GM21360 (cell line): ENCODE measurements at regions not wholly inside any gene's neighbourhood (a gene's known extent, or its start where the extent isn't known, plus 50 kb on each side); places are given as distances from the start of the nearest gene placed in this dataset.

Experiments used
- ATAC-seq: cut with Tn5 transposase; IDR thresholded peaks from one replicate; pipeline ENCODE4 v1.9.1; 2021; ENCODE audit warnings: mild to moderate bottlenecking, moderate library complexity; ENCODE audit not compliant: unreplicated experiment

DNA sequence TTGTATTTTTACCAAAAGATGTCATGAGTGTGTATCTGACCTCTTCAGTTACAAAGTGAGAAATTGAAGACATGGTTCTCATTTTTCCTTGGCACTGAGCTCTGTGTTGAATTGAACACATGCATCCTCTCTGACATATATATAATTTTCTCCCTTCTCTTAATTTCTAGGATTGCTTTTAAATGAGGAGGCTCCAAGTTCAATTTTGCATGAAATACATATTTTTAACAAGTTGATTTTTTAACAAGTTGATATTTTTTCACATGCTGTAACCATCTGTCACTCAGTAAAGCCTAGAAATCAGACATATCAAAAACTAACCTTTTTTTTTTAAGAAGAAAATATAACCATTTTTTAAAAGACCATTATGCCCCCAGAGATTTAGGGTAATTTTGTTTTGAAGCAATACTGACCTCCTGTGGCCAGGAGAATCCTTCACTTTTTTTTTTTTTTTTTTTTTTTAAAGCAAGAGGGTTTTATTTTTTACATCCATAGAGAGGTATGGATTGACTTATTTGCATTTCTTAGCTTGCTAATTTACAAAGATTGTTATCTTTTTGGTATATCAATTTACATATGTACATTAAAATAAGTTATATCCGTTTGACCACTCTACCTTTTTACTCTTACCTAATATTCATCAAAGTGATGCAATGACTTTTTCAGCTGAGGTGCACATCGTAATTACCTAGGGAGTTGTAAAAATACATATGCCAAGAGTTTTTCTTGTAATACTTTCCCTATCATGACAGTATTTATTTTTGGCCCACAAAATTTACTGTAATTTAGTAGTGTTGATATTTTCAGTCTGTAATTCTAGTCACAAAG lies 161.8 kb downstream of the SOCS6 start:
- ATAC-seq, result no peak

DNA sequence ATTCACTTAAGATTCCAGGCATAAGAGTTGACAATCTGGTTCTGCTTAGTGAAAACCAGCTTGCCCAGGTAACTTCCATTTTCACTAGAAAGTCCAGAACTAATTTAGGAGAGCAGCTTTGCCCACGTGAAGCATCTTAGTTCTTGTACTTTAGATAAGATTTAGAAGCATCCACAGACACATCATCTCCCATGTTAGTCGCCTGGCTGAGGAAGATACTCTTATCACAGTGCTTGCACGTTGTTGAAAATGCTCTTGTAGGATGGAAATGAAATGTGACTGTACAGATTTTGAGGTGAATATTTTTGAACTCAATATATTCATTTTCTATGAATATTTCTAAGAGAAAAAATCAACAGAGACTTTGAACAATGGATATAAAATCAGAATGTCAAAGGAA lies 159.7 kb downstream of the SOCS6 start:
- no peak for ATAC-seq

DNA sequence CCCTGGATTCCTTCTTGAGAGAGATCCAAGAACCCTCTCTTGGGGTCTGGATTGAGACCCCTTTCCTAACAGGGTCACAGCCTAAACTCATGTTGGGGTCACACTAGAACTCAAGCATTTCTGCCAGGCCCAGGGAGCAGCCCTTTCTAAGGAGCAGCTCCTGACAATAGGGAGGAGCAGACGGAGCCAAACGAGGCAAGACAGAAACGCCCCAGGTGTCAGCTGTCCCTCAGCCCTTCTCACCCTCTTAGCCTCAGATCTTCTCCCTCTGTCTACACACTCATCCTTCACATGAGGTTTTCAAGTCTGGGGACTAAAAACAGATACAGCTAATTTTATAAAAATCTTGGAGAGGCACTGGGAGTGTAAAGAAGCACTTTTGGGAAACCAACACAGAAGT lies 157.2 kb downstream of the SOCS6 start:
- ATAC-seq, result no peak

DNA sequence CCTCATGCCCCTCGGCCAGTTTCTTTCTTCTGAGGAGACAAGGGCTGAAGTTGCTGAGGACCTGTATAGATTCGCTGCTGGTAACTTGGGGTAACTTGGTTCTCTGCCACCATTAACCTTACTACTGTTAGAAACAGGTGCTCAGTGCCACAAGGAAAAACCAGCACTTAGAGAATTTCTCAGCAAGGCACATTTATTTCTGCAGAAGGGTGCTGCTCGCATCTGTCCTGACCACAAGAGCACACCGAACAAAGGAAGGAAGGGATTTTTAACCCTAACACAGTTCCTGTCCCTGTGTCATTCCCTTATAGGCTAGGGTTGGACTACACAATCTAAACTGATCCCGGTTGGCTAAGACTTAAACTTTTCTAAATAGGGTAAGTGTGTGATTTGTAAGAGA lies 154.1 kb downstream of the SOCS6 start:
- no peak for ATAC-seq

DNA sequence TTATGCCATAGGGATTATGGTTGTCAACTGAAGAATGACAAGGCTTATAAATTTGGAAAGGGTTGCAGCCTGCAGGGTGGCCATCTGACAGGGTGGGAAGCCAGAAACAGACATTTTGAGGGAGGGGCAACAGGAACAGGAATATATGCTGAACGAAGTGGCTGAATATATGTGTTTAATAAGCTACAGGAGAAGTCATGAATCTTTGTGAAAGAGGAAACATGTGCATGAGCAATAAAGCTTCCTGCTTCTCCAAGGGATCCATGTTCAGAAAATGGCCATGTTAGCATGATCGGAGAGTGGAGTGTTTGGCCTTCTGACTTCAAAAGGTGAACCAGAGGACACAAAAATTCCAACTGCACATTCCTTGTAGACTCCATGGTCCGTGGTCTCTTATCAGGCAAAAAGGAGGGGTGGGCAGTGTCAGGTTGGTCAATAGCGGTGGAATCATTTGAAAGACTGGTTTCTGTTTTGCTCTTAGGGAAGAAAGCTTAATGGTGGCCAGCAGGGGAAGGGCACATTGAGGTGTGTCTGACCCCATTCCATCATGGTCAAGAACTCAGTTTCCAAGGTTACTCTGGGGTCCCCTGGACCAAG lies 144.1 kb downstream of the SOCS6 start:
- no peak for ATAC-seq

DNA sequence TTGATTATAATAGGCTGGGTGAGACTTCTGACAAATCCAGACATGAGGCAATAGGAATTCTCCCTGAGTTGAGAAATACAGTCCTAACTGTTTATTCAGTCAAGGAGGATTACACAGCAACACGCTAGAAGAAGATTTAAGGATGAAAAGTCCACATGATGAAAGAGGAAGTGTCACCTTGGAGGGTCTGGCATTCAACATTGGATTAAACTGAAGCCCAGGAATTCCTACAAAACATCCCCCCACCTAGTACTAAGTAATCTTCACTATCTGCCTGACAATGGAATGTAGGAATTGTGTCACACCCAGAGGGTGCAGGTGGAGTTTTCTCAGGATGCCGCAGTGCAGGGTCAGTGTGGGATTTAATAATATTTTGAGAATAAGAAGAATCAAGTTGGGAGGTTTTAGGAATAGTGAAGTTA lies 142.4 kb downstream of the SOCS6 start:
- no peak for ATAC-seq

DNA sequence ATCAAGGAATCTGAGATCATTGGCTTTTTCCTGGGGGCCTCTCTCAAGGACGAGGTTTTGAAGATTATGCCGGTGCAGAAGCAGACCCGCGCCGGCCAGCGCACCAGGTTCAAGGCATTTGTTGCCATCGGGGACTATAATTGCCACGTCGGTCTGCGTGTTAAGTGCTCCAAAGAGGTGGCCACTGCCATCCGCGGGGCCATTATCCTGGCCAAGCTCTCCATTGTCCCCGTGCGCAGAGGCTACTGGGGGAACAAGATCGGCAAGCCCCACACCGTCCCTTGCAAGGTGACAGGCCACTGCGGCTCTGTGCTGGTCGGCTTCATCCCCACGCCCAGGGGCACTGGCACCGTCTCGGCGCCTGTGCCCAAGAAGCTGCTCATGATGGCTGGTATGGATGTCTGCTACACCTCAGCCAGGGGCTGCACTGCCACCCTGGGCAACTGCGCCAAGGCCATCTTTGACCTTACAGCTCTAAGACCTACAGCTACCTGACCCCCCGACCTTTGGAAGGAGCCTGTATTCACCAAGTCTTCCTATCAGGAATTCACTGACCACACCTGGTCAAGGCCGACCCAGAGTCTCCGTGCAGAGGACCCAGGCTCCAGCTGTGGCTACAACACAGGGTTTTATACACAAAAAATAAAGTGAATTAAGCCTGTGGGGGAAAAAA lies 141.8 kb downstream of the SOCS6 start:
- no peak for ATAC-seq

DNA sequence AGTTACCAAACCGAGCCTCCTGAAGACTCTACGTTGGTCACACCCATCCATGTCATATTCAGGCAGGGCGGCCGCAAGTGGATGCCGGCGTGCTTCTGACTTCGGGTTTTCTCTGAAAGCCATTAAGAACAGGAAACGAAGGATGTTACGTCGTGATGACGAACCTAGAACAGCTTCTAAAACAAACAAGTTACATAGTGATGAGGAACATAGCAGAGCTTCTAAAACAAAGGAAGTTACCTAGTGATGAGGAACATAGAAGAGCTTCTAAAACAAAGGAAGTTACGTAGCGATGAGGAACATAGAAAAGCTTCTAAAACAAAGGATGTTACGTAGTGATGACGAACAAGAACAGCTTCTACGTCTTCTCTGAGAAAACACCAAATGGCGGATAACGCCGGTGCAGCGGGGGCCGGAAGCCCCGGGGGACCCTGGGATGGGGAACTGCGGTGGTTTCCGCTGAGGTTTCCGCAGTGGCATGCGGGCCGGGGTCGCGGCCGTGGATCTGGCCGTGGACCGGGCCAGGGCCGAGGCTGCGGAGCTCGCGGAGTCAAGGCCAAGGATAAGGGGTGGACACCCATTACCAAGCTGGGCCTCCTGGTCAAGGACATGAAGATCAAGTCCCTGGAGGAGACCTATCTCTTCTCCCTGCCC lies 141.1 kb downstream of the SOCS6 start:
- ATAC-seq, result no peak

DNA sequence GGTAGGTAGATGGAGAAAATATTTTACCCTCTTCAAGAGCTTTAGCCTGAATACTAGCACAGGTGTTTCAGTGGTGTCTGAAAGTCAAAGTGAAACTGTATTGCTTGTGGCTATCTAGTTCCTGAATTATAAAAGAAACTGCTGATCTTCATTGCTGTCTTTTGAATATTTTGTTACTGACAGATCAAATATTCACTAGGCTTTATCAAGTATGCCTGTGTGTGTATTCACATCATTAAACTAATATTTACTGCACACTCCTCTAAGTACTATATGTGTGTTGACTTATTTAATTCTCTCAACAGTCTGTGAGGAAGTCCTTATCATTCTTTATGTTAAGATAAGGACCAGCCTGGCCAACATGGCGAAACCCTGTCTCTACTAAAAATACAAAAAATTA lies 139.6 kb downstream of the SOCS6 start:
- ATAC-seq, result peak; percentile 99

DNA sequence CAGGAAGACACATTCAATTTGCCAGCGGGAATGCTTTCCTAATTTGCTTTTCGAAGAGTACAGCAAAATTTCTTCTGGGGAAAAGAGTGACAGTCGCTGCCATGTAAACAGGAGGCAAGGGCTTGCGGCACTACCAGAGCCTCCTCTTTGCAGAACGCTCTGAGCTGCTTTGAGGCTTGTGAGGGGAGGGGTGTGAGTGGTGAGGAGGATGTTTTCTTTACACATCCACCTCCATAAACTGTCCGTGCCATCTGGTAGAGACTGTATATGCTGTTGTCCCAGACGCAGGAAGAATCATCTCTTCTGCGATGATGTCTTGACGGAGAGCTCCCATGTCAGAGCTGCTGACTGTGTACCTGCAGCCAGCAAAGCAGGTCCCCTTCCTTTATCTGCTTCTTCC lies 138.0 kb downstream of the SOCS6 start:
- ATAC-seq, result no peak

DNA sequence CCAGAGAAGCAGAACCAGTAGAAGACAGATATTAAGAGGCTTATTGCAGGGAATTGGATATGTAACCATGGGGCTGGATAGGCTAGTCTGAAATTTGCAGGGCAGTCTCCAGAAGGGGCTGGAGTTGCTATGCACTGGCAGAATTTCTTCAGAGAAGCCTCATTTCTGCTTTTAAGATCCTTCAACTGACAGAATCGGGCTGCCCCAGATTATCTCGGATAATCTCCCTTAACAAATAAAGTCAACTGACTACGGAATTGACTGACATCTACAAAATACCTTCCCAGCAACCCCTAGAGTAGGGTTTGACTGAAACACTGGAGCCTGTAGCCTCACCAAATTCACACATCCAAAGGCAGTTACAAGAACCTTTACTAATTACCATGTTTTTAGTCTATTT lies 136.4 kb downstream of the SOCS6 start:
- ATAC-seq, result no peak

DNA sequence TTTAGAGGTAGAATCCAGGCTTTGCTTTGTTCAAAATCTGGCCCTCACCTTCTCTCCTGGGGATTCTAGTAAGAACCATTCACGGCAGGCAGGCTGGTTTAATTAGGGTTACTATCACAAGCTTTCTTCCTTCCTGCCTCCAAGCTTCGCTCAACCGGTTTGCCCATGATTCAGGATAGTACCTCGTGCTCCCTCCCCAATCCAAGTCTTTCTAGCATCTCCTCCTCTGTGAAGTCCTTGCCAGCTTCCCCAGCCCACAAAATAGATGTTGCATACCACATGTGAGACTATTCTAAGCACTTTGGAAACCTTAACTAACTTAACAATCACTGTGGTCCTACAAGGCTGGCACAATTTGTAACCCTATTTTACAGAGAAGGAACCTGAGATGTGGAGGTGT lies 135.1 kb downstream of the SOCS6 start:
- ATAC-seq, result no peak

DNA sequence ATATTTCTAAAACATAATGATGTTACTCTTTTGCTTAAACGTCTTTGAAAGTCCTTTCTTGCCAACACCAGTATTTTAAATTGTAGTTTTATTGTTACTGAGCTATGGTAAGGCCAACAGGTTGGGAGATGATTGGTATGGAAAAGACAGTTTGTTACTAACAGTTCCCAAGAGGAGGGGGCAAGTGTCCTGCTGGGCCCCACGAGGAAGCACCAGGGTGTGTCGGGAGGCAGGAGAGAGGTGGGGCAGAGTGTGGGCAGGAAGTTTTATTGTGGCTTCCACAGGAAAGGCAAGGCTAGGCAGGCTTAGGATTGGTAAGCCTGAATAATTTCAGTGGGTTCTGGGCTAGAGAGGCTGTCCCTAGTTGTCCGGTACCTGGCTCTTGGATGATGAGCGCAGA lies 134.3 kb downstream of the SOCS6 start:
- ATAC-seq, result no peak

DNA sequence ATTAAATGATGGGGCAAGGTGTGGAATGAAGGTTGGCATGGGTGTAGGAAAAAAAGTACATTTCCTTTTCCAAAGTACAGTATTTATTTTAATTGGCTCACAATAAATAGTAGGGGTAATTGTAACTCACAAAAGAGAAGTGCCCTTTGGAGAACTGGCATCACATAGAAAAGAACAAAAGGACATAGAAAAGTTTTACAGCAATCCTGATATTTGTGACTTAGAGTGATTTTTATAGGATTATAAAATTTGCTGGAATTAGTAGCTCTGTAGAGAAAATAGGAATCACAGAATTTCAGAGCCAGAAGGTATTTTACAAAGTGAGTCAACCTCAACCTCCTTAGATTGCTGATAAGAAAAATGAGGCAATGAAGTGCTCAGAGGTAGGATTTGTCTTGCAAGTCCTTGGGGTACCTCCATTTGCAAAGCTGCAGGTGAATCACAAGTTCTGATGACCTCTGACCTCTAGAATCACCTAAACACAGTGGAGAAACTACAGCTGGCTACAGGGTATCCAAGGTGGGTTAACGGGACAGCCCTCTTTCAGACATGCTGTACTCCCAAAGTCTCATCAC lies 133.6 kb downstream of the SOCS6 start:
- no peak for ATAC-seq

DNA sequence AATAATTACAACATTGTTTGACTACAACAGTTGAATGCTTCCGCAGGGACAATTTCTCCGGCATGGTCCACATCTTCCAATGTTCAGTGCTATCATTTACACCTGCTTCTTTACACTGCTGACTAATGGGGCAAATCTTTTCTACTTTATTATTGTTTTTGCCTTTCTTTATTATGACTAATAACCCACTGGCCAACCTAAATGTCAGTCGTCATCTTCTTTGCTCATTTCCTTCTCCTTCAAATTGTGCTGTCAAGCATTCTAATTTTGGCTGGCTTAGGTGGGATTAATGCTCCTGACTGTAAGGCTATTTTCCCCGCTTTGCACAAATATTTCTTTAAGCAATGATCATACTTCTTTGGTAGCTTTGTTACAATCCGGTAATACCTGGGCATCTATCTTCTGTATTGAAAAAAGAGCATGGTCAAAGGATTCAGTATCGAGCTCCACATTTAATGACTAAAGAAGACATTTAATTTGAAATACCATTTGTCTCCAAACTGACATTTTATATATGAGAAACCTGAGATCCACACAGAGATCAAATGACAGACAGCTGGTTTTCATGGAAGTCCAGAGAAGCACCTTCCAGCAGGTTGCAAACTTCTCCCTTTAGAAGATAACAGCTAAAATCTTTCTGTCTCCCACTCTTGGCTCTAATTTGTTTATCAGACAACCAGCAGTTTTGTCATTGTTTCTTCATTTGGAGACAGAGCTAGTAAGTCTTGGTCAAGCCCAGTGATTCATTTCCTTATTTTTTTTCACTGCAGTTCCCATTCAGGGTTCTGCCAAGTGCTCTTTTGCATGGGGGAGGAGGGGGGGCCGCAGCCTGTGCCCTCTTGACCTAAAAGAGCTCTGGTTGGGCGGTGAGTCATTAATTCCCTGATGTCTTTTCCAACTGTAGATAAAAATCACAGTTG lies 132.9 kb downstream of the SOCS6 start:
- ATAC-seq, result no peak

DNA sequence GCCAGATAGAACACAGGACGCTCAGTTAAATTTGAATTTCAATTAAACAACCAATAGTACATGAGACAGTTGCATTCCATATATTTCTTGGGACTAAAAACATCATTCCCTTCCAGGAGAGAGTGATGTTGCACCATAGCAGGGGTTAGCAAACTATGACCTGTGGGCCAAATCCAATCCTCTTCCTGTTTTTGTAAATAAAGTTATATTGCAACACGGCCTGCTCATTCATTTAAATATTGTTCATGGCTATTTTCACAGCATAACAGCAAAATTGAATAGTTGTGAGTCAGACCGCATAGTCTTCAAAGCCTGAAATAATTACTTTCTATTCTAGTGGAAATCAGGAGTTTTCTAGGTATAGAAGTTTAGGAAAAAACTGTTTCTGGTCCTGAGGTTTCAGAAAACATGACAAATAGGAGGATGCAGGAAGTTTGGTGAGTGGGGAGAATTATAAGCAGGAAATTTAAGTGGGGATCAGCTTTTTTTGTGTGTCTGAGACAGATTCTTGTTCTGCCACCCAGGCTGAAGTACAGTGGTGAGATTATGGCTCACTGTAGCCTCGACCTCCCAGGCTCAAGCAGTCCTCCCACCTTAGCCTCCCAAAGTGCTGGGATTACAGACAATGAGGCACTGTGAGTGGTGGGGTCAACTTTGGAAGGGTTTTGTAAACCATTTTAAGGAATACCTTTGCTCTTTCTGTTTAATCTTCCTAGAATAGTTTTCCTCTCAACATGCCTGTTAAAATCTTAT lies 131.5 kb downstream of the SOCS6 start:
- no peak for ATAC-seq

DNA sequence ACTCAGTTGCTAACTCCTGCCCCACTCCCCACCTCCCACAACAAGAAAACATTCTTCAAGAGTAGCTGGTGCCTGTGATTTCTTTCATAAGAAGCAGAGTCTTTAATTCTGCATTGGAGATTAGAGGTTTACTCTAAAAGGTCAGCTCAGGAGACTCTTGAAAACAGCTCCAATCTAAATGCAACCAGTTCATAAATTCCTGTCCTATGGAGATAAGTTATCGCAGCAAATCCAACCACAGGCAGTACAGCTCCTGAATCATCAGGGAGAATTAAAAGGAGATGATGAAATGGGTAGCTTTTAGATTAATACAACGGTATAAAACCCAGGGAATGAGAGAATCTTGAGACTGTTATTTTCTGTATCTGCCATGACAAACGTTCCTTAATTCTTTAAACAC lies 130.7 kb downstream of the SOCS6 start:
- no peak for ATAC-seq

DNA sequence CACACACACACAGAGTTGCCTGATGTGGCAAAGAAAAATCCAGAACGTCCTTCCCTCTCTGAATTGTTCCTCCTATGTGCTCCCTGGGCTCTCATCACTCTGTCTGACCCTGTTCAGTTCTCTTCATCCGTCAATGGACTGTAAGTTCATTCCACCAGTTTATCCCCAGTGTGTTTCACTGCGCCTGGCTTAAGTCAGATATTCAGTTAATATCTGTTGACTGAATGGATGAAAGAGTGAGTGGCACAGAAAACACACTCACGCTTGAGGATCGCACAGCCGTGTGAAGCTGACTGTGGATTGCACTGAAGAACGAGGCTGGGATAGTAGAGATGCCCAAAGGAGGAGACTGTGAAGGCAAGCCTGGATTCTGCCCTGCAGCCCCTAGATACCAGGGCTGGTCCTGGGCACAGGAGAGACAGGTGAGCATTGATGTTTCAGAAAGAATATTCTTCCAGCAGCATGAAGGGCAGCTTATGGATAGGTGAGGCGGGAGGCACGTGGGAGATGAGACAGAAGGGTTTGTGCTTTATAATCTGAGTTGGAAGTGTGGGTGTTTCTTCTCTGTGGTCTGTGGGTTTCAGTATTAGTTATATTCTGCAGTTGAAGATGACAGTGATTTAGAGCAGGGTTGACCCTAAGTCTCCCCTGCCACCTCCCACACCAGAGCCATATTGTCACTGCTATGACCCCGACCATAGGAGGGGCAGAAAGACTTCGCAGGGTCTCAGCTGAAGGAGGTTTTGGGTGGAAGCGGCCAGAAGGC lies 129.9 kb downstream of the SOCS6 start:
- ATAC-seq, result peak; percentile 99

DNA sequence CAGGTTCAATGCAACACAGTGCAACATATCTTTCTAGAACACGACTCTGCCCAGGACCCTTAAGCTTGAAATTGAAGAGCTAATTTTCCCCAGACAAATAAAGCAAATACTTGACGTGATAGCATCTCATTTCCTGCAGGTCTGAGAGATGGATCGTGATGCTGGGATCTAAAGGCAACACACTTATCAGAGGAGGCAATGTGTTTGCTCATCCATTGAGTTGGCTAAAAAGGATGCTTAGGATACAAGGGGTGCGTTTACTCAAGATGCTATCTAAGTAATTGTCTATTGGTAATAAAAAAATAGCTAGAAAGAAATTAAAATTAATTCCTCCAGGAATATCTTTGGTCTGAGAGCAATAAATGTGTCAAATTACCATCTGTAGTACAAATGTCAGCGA lies 129.0 kb downstream of the SOCS6 start:
- no peak for ATAC-seq
